Parathyroid adenoma (tissue), 2 donors: ENCODE measurements at regions not wholly inside any gene's neighbourhood (a gene's known extent, or its start where the extent isn't known, plus 50 kb on each side); places are given as distances from the start of the nearest gene placed in this dataset.
"Not testable (repeated sequence)": the region's sequence is repeated elsewhere in the genome, so short reads cannot be mapped to it uniquely, and the experiment has no call there.

ENCODE experiments used
- H2AFZ ChIP-seq: fragments of 300-600 bp; sonication (generic); one replicate; pipeline ENCODE4 v1.7.0; 2017; ENCODE audit warnings: antibody characterized with exemption, mild to moderate bottlenecking
- H3K27ac ChIP-seq: fragments of 300-600 bp; sonication (generic); one replicate; pipeline ENCODE4 v1.7.0; 2017
- H3K27me3 ChIP-seq: fragments of 300-600 bp; sonication (generic); one replicate; pipeline ENCODE4 v1.7.0; 2017; ENCODE audit warnings: low read length; ENCODE audit not compliant: control insufficient read depth, insufficient read depth
- H3K36me3 ChIP-seq: fragments of 300-600 bp; sonication (generic); one replicate; pipeline ENCODE4 v1.7.0; 2017; ENCODE audit warnings: low read length; ENCODE audit not compliant: control insufficient read depth, insufficient read depth
- H3K4me1 ChIP-seq: fragments of 300-600 bp; sonication (generic); one replicate; pipeline ENCODE4 v1.7.0; 2017; ENCODE audit warnings: control low read depth
- H3K4me2 ChIP-seq: fragments of 300-600 bp; sonication (generic); one replicate; pipeline ENCODE4 v1.7.0; 2017; ENCODE audit warnings: low read length
- H3K4me3 ChIP-seq: fragments of 300-600 bp; sonication (generic); one replicate; pipeline ENCODE4 v1.7.0; 2017; ENCODE audit warnings: low read depth, low read length
- H3K79me2 ChIP-seq: fragments of 300-600 bp; sonication (generic); one replicate; pipeline ENCODE4 v1.7.0; 2017; ENCODE audit warnings: control low read depth
- H3K9ac ChIP-seq: fragments of 300-600 bp; sonication (generic); one replicate; pipeline ENCODE4 v1.7.0; 2017; ENCODE audit warnings: mild to moderate bottlenecking
- H3K9me3 ChIP-seq: fragments of 300-600 bp; sonication (generic); one replicate; pipeline ENCODE4 v1.7.0; 2017; ENCODE audit warnings: low read length; ENCODE audit not compliant: control insufficient read depth
- TF ChIP-seq, protein P1 (sequence below): fragments of 300-600 bp; sonication (generic); IDR thresholded peaks from one replicate; pipeline ENCODE4 v1.7.0; 2017; ENCODE audit warnings: antibody characterized with exemption, mild to moderate bottlenecking
- donor health status: primary hyperparathyroidism.

DNA sequence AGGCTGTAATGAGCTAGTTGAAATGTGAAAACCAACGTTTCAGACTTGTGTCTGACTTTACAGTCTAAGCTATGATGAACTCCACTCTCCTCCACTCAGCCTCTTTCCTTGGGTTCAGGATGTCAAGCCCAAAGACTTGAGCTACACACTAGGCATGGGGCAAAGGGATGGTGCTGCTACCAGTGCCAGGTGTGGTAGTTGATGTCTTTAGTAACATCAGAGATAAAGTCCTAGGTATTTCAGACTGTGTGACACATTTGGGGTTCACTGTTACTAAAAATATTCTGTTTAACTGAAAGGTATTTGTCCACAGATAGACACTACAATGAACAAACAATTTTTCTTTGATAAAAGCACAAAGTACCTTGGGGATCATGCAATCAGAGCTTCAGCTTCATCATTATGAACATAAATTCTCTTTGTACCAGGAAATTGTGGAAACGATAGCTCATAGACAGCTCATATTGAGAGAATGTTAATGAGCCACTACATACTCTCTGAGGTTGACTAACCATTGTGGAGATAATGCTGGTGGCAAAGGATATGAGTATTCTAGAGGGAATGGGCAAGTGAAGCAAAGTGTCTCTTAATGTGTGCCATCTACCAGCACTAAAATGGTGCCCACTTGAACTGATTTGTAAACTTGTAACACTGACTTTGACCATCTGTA lies 253.7 kb upstream of the THUMPD2 start:
- Histone ChIP-seq H3K36me3 (no peaks in the 10 kb centered on the region), H3K9ac (no peak overlapping the region), H2AFZ (no peak overlapping the region), H3K4me2 (no peak overlapping the region), H3K27ac (no peak overlapping the region), H3K4me1 (no peaks in the 10 kb centered on the region), H3K9me3 (no peaks in the 10 kb centered on the region), H3K4me3 (no peak overlapping the region), H3K79me2 (no peaks in the 10 kb centered on the region), H3K27me3 (no peaks in the 10 kb centered on the region)
- TF ChIP-seq, protein P1, sequence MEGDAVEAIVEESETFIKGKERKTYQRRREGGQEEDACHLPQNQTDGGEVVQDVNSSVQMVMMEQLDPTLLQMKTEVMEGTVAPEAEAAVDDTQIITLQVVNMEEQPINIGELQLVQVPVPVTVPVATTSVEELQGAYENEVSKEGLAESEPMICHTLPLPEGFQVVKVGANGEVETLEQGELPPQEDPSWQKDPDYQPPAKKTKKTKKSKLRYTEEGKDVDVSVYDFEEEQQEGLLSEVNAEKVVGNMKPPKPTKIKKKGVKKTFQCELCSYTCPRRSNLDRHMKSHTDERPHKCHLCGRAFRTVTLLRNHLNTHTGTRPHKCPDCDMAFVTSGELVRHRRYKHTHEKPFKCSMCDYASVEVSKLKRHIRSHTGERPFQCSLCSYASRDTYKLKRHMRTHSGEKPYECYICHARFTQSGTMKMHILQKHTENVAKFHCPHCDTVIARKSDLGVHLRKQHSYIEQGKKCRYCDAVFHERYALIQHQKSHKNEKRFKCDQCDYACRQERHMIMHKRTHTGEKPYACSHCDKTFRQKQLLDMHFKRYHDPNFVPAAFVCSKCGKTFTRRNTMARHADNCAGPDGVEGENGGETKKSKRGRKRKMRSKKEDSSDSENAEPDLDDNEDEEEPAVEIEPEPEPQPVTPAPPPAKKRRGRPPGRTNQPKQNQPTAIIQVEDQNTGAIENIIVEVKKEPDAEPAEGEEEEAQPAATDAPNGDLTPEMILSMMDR = no peak

DNA sequence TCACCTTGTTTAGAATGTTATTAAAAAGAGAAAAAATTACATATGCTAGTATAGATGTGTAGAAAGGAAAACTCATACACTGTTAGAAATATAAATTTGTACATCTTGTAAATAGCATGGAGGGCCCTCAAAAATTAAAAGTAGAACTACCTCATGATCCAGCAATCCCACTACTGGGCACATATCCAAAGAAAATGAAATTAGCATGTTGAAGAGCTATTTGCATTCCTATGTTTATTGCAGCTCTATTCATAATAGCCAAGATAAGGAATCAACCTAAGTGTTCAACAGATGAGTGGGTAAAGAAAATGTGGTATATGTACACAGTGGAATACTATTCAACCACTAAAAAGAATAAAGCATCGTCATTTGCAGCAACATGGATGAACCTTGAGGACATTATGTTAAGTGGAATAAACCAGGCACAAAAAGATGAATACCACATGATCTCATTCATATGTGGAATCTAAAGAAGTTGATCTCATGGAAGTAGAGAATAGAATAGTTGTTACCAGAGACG lies 251.5 kb upstream of the THUMPD2 start:
- Histone ChIP-seq H3K79me2 (no peaks in the 10 kb centered on the region), H3K9ac (no peak overlapping the region), H3K36me3 (no peaks in the 10 kb centered on the region), H3K27me3 (no peaks in the 10 kb centered on the region), H3K27ac (no peak overlapping the region), H3K9me3 (no peaks in the 10 kb centered on the region), H3K4me1 (no peaks in the 10 kb centered on the region), H2AFZ (no peak overlapping the region), H3K4me2 (no peak overlapping the region), H3K4me3 (no peak overlapping the region)
- TF ChIP-seq, protein P1 = no peak

DNA sequence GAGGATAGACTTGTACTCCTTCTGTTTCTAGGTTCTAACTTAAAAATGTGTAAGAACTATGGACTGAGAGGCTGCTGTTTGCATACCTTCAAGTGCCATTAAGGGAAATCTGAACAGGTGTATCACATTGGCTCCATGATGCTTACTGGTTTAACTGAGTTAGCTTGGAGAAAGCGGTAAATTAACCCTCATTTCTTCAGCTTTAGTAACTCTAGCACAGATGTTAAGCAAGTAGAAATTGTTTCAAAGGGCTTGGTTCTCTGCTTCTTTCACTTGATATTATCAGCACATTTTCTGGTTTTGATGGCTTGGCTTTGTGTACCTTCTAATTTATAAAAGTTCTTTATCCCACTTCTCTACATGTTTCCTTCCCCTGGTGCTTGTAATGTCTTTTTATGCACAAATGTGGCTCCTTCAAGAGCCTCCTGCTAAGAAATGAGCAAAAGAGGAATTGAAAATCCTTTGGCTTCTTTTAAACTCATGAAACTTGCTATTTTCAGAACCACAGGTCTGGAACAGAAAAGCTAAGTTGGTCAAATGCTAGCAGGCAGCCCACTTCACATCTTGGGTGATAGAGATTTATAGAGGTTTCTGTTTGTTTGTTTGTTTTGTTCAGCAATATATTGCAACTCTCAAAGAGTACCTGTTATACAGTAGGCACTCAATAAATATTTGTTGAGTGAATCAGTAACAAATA lies 249.9 kb upstream of the THUMPD2 start:
- no peak overlapping the region for H3K9ac ChIP-seq
- H3K36me3 ChIP-seq = no peaks in the 10 kb centered on the region
- no peak overlapping the region for H2AFZ ChIP-seq
- H3K27me3 ChIP-seq = no peaks in the 10 kb centered on the region
- TF ChIP-seq, protein P1 = no peak
- no peak overlapping the region for H3K4me2 ChIP-seq
- no peak overlapping the region for H3K27ac ChIP-seq
- H3K4me3 ChIP-seq = no peak overlapping the region
- no peaks in the 10 kb centered on the region for H3K79me2 ChIP-seq
- H3K9me3 ChIP-seq = no peaks in the 10 kb centered on the region
- H3K4me1 ChIP-seq = no peaks in the 10 kb centered on the region

DNA sequence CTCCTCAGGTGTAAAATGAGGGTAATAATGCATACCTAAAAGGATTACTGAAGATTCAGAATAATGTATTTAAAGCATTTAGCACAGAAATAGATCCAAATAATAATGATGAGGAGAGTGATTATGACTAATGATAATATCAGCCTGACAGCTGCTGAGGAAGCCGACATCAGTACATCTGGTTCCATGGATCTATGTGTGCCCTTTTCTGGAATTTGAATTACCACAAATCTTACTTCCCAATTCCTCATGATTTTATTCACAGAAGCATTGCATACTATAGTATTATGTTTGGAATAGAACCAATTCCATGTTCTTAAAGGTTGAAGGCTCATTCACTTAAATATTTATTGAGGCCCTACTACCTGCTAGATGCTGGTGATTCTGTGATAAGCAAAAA lies 248.9 kb upstream of the THUMPD2 start:
- H3K4me2 ChIP-seq = no peak overlapping the region
- no peaks in the 10 kb centered on the region for H3K27me3 ChIP-seq
- H3K4me3 ChIP-seq = no peak overlapping the region
- H3K79me2 ChIP-seq = no peaks in the 10 kb centered on the region
- no peaks in the 10 kb centered on the region for H3K9me3 ChIP-seq
- no peaks in the 10 kb centered on the region for H3K4me1 ChIP-seq
- no peak overlapping the region for H3K27ac ChIP-seq
- H2AFZ ChIP-seq = no peak overlapping the region
- H3K36me3 ChIP-seq = no peaks in the 10 kb centered on the region
- H3K9ac ChIP-seq = no peak overlapping the region
- TF ChIP-seq, protein P1 = no peak

DNA sequence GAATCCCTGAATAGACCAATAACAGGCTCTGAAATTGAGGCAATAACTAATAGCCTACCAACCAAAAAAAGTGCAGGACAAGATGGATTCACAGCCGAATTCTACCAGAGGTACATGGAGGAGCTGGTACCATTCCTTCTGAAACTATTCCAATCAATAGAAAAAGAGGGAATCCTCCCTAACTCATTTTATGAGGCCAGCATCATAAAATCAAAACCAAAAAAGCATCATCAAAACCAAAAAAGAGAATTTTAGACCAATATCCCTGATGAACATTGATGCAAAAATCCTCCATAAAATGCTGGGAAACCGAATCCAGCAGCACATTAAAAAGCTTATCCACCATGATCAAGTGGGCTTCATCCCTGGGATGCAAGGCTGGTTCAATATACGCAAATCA lies 246.2 kb upstream of the THUMPD2 start:
- H3K36me3 ChIP-seq, H3K4me3 ChIP-seq, H3K27me3 ChIP-seq, H3K9ac ChIP-seq, H3K79me2 ChIP-seq, H3K9me3 ChIP-seq, H3K4me2 ChIP-seq, H3K4me1 ChIP-seq, H2AFZ ChIP-seq, H3K27ac ChIP-seq: not testable (repeated sequence)
